Panc1 (cell line): ENCODE measurements at regions not wholly inside any gene's neighbourhood (a gene's known extent, or its start where the extent isn't known, plus 50 kb on each side); places are given as distances from the start of the nearest gene placed in this dataset.

Experiments
- ATAC-seq: fragments of 200-7000 bp; cut with Tn5 transposase; 2 replicates; pipeline ENCODE4 v1.9.1; 2020; ENCODE audit warnings: mild to moderate bottlenecking, moderate library complexity
- BruUV-seq: library from RNA; stranded (reverse); fragments of 400-500 nt; replicated peaks from 2 replicates; lab custom pipeline; 2021; lab: Mats Ljungman, UMichigan
- CTCF ChIA-PET: fragments of 300-600 bp; sonication (Branson Sonifier 250); formaldehyde crosslinking; loops from one replicate; lab custom pipeline; 2022; ENCODE audit warnings: antibody characterized with exemption; lab: Charles Lee
- POLR2A ChIA-PET: fragments of 300-600 bp; sonication (Branson Sonifier 250); formaldehyde crosslinking; loops from one replicate; lab custom pipeline; 2022; ENCODE audit warnings: antibody characterized with exemption; lab: Charles Lee
- DNase-seq: peaks from one replicate; pipeline ENCODE4 v3.0.0-alpha.2; 2010; ENCODE audit warnings: low read depth, low spot score
- H3K27ac ChIP-seq: 2 replicates; pipeline ENCODE4 v1.5.1; 2011; ENCODE audit warnings: mild to moderate bottlenecking, low read length, inconsistent platforms
- H3K27me3 ChIP-seq: fragments of 200-500 bp; sonication (Bioruptor generic); 2 replicates; pipeline ENCODE4 v1.6.0; 2014; ENCODE audit warnings: low read length, inconsistent platforms; ENCODE audit not compliant: control insufficient read depth, insufficient read depth
- H3K36me3 ChIP-seq: fragments of 200-500 bp; sonication (Bioruptor generic); 2 replicates; pipeline ENCODE4 v1.5.1; 2014; ENCODE audit warnings: inconsistent platforms, mild to moderate bottlenecking, low read length, moderate library complexity; ENCODE audit not compliant: control insufficient read depth, insufficient read depth
- H3K4me1 ChIP-seq: 2 replicates; pipeline ENCODE4 v1.5.1; 2011; ENCODE audit warnings: inconsistent platforms, mild to moderate bottlenecking, low read length, moderate library complexity; ENCODE audit not compliant: control insufficient read depth, insufficient read depth
- H3K4me3 ChIP-seq, 2 experiments: 2 replicates each; pipeline ENCODE4 v1.5.1; 2011 to 2012; ENCODE audit warnings: low read depth in 2 of 2, low read length in 2 of 2, mild to moderate bottlenecking in 2 of 2, inconsistent platforms in 1 of 2, moderate library complexity in 1 of 2
- H3K9me3 ChIP-seq: fragments of 200-500 bp; sonication (Bioruptor generic); 2 replicates; pipeline ENCODE4 v1.5.1; 2014; ENCODE audit warnings: low read depth, mild to moderate bottlenecking, inconsistent platforms, low read length, moderate library complexity; ENCODE audit not compliant: control insufficient read depth, insufficient read depth
- POLR2AphosphoS5 ChIP-seq: IDR thresholded peaks from 2 replicates; pipeline ENCODE4 v1.6.1; 2012; ENCODE audit warnings: mild to moderate bottlenecking, low read depth, low read length, moderate library complexity
- SIN3A ChIP-seq: IDR thresholded peaks from 2 replicates; pipeline ENCODE4 v1.6.1; 2012; ENCODE audit warnings: low read depth, mild to moderate bottlenecking, low read length, moderate library complexity, borderline replicate concordance; ENCODE audit not compliant: insufficient read depth
- TCF7L2 ChIP-seq: IDR thresholded peaks from 2 replicates; pipeline ENCODE4 v1.6.1; 2011; ENCODE audit warnings: mild to moderate bottlenecking, low read depth, low read length, inconsistent platforms
- in situ Hi-C: cut with HindIII; loops from 2 replicates; pipeline ENCODE4 v1.10.0; 2016; ENCODE audit warnings: low sequenced_read_pairs, low pct_unique_long_range_greater_than_20kb
- intact Hi-C: fragments of 100-400 bp; cut with micrococcal nuclease; formaldehyde crosslinking; loops from one replicate; pipeline ENCODE4 v1.10.0; 2022; ENCODE audit not compliant: unreplicated experiment
- TF ChIP-seq, protein P1 (sequence below): fragments of 450-650 bp; IDR thresholded peaks from 2 replicates; pipeline ENCODE4 v1.5.1; 2017; ENCODE audit warnings: mild to moderate bottlenecking
- TF ChIP-seq, protein P2 (sequence below), 2 experiments: IDR thresholded peaks; 2 replicates each; pipeline ENCODE4 v1.6.1; 2011 to 2012; ENCODE audit warnings: low read depth in 2 of 2, control low read depth in 1 of 2, low read length in 1 of 2, mild to moderate bottlenecking in 1 of 2, moderate library complexity in 1 of 2; ENCODE audit not compliant: insufficient read depth in 1 of 2

DNA sequence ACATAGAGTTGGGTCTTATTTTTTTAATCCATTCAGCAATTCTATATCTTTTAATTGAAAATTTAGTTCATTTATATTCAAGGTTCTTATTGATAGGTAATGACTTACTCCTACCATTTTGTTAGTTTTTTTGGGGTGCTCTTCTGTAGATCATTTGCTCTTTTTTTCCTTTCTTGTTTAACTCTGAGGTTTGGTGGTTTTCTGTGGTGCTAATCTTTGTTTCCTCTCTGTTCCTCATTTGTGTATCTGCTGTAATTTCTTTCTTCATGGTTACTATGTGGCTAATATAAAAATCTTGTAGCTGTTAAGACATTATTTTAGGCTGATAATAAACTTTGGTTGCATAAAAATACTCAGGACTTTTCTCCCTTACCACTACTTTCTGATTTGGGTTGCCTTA is 181.6 kb upstream of the DMRTA1 start:
- Histone ChIP-seq H3K27me3 (no peaks in the 10 kb centered on the region), H3K27ac (no peak overlapping the region), H3K4me3 (no peak overlapping the region), H3K9me3 (no peaks in the 10 kb centered on the region), H3K36me3 (no peaks in the 10 kb centered on the region), H3K4me1 (no peaks in the 10 kb centered on the region)
- DNase-seq (no peak), ATAC-seq (no peak)
- TF ChIP-seq, protein P1, sequence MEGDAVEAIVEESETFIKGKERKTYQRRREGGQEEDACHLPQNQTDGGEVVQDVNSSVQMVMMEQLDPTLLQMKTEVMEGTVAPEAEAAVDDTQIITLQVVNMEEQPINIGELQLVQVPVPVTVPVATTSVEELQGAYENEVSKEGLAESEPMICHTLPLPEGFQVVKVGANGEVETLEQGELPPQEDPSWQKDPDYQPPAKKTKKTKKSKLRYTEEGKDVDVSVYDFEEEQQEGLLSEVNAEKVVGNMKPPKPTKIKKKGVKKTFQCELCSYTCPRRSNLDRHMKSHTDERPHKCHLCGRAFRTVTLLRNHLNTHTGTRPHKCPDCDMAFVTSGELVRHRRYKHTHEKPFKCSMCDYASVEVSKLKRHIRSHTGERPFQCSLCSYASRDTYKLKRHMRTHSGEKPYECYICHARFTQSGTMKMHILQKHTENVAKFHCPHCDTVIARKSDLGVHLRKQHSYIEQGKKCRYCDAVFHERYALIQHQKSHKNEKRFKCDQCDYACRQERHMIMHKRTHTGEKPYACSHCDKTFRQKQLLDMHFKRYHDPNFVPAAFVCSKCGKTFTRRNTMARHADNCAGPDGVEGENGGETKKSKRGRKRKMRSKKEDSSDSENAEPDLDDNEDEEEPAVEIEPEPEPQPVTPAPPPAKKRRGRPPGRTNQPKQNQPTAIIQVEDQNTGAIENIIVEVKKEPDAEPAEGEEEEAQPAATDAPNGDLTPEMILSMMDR, result no peak
- TF ChIP-seq, protein P2, sequence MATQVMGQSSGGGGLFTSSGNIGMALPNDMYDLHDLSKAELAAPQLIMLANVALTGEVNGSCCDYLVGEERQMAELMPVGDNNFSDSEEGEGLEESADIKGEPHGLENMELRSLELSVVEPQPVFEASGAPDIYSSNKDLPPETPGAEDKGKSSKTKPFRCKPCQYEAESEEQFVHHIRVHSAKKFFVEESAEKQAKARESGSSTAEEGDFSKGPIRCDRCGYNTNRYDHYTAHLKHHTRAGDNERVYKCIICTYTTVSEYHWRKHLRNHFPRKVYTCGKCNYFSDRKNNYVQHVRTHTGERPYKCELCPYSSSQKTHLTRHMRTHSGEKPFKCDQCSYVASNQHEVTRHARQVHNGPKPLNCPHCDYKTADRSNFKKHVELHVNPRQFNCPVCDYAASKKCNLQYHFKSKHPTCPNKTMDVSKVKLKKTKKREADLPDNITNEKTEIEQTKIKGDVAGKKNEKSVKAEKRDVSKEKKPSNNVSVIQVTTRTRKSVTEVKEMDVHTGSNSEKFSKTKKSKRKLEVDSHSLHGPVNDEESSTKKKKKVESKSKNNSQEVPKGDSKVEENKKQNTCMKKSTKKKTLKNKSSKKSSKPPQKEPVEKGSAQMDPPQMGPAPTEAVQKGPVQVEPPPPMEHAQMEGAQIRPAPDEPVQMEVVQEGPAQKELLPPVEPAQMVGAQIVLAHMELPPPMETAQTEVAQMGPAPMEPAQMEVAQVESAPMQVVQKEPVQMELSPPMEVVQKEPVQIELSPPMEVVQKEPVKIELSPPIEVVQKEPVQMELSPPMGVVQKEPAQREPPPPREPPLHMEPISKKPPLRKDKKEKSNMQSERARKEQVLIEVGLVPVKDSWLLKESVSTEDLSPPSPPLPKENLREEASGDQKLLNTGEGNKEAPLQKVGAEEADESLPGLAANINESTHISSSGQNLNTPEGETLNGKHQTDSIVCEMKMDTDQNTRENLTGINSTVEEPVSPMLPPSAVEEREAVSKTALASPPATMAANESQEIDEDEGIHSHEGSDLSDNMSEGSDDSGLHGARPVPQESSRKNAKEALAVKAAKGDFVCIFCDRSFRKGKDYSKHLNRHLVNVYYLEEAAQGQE (IDR thresholded peaks at IDR 0.05; ENCODE audit: insufficient read depth in 1 of 2, low read depth in 2 of 2, low read length in 1 of 2), result no peak
- TF ChIP-seq POLR2AphosphoS5, result no peak
- TF ChIP-seq SIN3A, result no peak
- TF ChIP-seq TCF7L2, result no peak
- in situ Hi-C loops (no loop called here), intact Hi-C loops (no loop called here)
- POLR2A ChIA-PET, result no interaction called here
- no TSS peak for BruUV-seq
- CTCF ChIA-PET, result no interaction called here

DNA sequence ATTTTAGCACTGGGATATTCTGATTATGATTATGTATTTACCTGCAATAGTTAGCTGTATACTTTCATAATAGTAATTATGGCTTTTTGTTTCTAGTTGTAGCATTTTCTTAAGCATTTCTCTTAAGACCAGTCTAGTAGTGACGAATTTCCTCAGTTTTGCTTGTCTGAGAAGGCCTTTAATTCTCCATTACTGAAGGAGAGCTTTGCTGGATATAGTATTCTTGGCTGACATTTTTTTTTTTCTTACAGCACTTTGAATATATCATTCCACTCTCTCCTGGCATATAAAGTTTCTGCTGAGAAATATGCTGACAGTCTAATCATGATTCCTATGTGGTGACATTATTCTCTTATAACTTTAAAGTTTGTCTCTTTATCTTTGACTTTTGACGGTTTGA is 181.1 kb upstream of the DMRTA1 start:
- Histone ChIP-seq H3K4me1 (no peaks in the 10 kb centered on the region), H3K36me3 (no peaks in the 10 kb centered on the region), H3K27me3 (no peaks in the 10 kb centered on the region), H3K9me3 (no peaks in the 10 kb centered on the region), H3K4me3 (no peak overlapping the region), H3K27ac (no peak overlapping the region)
- intact Hi-C loops, result no loop called here
- in situ Hi-C loops, result no loop called here
- TF ChIP-seq, protein P2 (IDR thresholded peaks at IDR 0.05; ENCODE audit: insufficient read depth in 1 of 2, low read depth in 2 of 2, low read length in 1 of 2), result no peak
- TF ChIP-seq, protein P1, result no peak
- TF ChIP-seq SIN3A (no peak), TCF7L2 (no peak), POLR2AphosphoS5 (no peak)
- ChIA-PET POLR2A (no interaction called here), CTCF (no interaction called here)
- no TSS peak for BruUV-seq
- ATAC-seq (no peak), DNase-seq (no peak)
